ENCODE measurements at regions not wholly inside any gene's neighbourhood (a gene's known extent, or its start where the extent isn't known, plus 50 kb on each side); places are given as distances from the start of the nearest gene placed in this dataset.

DNA sequence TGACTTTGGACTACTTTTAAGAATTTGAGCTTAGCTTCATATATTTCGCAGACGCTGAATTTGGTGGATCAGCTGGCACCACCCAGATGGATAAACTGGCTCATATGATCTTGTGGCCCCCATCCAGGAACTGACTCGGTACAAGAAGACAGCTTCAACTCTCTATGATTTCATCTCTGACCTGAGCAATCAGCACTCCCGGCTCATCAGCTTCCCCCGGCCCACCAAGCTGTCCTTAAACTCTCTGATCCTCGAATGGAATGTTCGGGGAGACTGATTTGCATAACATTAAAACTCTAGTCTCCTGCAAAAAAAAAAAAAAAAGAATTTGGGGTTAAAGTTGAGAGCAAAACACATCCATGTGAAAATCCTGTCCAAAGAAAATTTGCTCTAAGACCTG lies 71.4 kb upstream of the IRS2 start (continued):
- TF ChIP-seq, protein P1, sequence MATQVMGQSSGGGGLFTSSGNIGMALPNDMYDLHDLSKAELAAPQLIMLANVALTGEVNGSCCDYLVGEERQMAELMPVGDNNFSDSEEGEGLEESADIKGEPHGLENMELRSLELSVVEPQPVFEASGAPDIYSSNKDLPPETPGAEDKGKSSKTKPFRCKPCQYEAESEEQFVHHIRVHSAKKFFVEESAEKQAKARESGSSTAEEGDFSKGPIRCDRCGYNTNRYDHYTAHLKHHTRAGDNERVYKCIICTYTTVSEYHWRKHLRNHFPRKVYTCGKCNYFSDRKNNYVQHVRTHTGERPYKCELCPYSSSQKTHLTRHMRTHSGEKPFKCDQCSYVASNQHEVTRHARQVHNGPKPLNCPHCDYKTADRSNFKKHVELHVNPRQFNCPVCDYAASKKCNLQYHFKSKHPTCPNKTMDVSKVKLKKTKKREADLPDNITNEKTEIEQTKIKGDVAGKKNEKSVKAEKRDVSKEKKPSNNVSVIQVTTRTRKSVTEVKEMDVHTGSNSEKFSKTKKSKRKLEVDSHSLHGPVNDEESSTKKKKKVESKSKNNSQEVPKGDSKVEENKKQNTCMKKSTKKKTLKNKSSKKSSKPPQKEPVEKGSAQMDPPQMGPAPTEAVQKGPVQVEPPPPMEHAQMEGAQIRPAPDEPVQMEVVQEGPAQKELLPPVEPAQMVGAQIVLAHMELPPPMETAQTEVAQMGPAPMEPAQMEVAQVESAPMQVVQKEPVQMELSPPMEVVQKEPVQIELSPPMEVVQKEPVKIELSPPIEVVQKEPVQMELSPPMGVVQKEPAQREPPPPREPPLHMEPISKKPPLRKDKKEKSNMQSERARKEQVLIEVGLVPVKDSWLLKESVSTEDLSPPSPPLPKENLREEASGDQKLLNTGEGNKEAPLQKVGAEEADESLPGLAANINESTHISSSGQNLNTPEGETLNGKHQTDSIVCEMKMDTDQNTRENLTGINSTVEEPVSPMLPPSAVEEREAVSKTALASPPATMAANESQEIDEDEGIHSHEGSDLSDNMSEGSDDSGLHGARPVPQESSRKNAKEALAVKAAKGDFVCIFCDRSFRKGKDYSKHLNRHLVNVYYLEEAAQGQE (IDR thresholded peaks at IDR 0.05) = no peak
- no peak for TF ChIP-seq MAZ (IDR thresholded peaks at IDR 0.05; ENCODE audit: borderline replicate concordance, low read depth, low read length)
- TF ChIP-seq EHMT2 (IDR thresholded peaks at IDR 0.05; ENCODE audit: low read depth) = no peak

DNA sequence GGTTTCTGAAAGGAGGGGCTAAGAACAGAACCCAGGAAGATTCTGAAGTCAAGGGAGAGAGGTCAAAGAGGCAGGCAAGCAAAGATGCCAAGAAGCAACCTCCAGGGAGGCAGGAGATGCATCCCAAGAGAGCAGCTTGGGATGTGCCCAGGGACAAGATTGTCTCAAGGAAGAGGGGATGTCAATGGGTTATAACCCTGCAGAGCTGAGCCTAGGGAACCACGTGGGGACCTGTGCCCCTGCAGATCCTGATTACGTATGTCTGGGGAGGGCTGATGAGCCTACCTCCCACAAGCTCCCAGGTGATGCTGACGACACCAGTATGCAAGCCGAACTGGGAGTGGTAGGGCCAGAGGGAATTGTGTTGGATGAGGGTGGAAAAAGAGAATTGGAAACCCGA lies 70.9 kb upstream of the IRS2 start:
- POLR2A ChIA-PET = no interaction called here
- Histone ChIP-seq H3K4me3 (no peak overlapping the region), H3K9me3 (no peaks in the 10 kb centered on the region), H3K4me2 (no peak overlapping the region), H3K4me1 (no peaks in the 10 kb centered on the region), H3K27ac (no peak overlapping the region)
- WGBS (ENCODE audit: missing lambda C conversion rate) = 84% methylated on average over 4 of the region's 5 CpGs
- no peak for DNase-seq (ENCODE audit: low read depth in 1 of 2, low spot score in 1 of 2)
- FAIRE-seq = no peak
- ATAC-seq = no peak
- CTCF ChIA-PET = interaction anchor here (0.6 to 0.7 kb wide), 2 partner anchors 15 to 200 kb away, joined by 3 read pairs; no protein-coding TSS in a partner anchor
- no peak for TF ChIP-seq ZNF302 (CRISPR knock-in tag; IDR thresholded peaks at IDR 0.05)
- TF ChIP-seq GATA3 (IDR thresholded peaks at IDR 0.05; ENCODE audit: borderline replicate concordance) = no peak
- no peak for TF ChIP-seq CBX8 (IDR thresholded peaks at IDR 0.05)
- TF ChIP-seq MAFK (IDR thresholded peaks at IDR 0.05; ENCODE audit: partially characterized antibody) = no peak
- no peak for TF ChIP-seq KDM1A (IDR thresholded peaks at IDR 0.05; ENCODE audit: low read depth)
- no peak for TF ChIP-seq RARB (CRISPR knock-in tag; IDR thresholded peaks at IDR 0.05)
- TF ChIP-seq NFE2L2 (conservative IDR thresholded peaks at IDR 0.05; ENCODE audit: low read length) = no peak
- TF ChIP-seq HOXB5 (CRISPR knock-in tag; IDR thresholded peaks at IDR 0.05) = no peak
- no peak for TF ChIP-seq ZFP36 (IDR thresholded peaks at IDR 0.05; ENCODE audit: borderline replicate concordance, partially characterized antibody)
- TF ChIP-seq POLR2AphosphoS2 (conservative IDR thresholded peaks at IDR 0.05; ENCODE audit: low read length) = no peak
- TF ChIP-seq MYC (IDR thresholded peaks at IDR 0.05; ENCODE audit: borderline replicate concordance, low read length) = no peak
- no peak for TF ChIP-seq CHD4 (IDR thresholded peaks at IDR 0.05; ENCODE audit: borderline replicate concordance)
- TF ChIP-seq ZC3H11A (IDR thresholded peaks at IDR 0.05) = no peak
- no peak for TF ChIP-seq MAZ (IDR thresholded peaks at IDR 0.05; ENCODE audit: borderline replicate concordance, low read depth, low read length)

DNA sequence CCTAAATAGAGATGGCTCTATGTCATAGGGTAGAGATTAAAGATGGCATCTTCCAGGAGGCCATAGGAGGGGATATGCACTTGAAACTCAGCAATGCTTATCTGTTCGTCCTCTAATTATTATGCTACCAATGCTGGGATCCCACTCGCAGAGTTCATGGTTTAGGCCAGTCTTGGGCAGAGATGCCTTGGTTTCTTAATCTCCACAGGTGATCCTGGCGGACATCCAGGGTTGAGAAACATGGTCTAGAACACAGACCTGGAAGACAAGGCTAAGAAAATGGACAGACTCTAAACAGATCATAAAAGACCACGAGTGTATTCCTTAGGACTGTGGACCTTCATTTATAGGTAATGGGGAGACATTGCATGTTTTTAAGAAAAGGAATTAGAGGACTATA lies 70.0 kb upstream of the IRS2 start:
- Histone ChIP-seq H3K27ac (no peak overlapping the region), H3K4me1 (no peaks in the 10 kb centered on the region), H3K4me3 (no peak overlapping the region), H3K4me2 (no peak overlapping the region), H3K9me3 (no peaks in the 10 kb centered on the region)
- ChIA-PET CTCF (interaction anchor here (0.6 kb wide), 1 partner anchor 199 kb away, joined by 3 read pairs; no protein-coding TSS in a partner anchor), POLR2A (no interaction called here)
- FAIRE-seq (no peak), DNase-seq (ENCODE audit: low read depth in 1 of 2, low spot score in 1 of 2) (no peak), ATAC-seq (no peak)
- TF ChIP-seq ZC3H11A (IDR thresholded peaks at IDR 0.05) = no peak
- TF ChIP-seq CHD2 (IDR thresholded peaks at IDR 0.05; ENCODE audit: low read length, partially characterized antibody) = no peak
- TF ChIP-seq SMC3 (IDR thresholded peaks at IDR 0.05) = no peak
- TF ChIP-seq HOXA7 (CRISPR knock-in tag; IDR thresholded peaks at IDR 0.05) = no peak
- no peak for TF ChIP-seq GATA3 (IDR thresholded peaks at IDR 0.05; ENCODE audit: borderline replicate concordance)
- TF ChIP-seq, protein P1 (IDR thresholded peaks at IDR 0.05) = no peak
- TF ChIP-seq TP53 (CRISPR knock-in tag; IDR thresholded peaks at IDR 0.05) = no peak
- no peak for TF ChIP-seq FOSL2 (IDR thresholded peaks at IDR 0.05)
- no peak for TF ChIP-seq FOSL2 (CRISPR knock-in tag; IDR thresholded peaks at IDR 0.05)
- no peak for TF ChIP-seq MYC (IDR thresholded peaks at IDR 0.05; ENCODE audit: borderline replicate concordance, low read length)
- TF ChIP-seq, protein P2, sequence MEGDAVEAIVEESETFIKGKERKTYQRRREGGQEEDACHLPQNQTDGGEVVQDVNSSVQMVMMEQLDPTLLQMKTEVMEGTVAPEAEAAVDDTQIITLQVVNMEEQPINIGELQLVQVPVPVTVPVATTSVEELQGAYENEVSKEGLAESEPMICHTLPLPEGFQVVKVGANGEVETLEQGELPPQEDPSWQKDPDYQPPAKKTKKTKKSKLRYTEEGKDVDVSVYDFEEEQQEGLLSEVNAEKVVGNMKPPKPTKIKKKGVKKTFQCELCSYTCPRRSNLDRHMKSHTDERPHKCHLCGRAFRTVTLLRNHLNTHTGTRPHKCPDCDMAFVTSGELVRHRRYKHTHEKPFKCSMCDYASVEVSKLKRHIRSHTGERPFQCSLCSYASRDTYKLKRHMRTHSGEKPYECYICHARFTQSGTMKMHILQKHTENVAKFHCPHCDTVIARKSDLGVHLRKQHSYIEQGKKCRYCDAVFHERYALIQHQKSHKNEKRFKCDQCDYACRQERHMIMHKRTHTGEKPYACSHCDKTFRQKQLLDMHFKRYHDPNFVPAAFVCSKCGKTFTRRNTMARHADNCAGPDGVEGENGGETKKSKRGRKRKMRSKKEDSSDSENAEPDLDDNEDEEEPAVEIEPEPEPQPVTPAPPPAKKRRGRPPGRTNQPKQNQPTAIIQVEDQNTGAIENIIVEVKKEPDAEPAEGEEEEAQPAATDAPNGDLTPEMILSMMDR (IDR thresholded peaks at IDR 0.05) = no peak
- WGBS (ENCODE audit: missing lambda C conversion rate) = 38% methylated on average over 4 of the region's 4 CpGs

Measured in A549 (cell line).